ENCODE measurements at regions not wholly inside any gene's neighbourhood (a gene's known extent, or its start where the extent isn't known, plus 50 kb on each side); places are given as distances from the start of the nearest gene placed in this dataset.

DNA sequence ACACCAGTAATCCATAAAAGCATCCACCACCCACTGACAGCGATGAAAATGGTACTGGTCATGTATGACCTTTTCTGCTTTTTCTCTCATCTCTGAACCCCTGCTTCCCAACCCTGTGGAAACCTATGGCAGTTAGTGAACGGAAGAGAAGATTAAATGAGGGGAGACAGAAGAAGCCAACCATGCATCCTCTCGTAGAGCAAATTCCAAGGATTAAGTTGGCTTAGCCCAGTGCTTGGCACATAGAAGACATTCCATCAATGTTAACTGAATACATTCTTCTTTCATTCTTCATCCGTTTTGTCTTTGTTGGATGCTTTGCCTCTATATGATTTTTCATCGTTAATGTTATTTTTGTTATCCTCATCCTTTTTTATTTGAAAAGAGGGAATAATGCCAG is 339.7 kb upstream of the FLRT2 start:
- TF ChIP-seq, protein P1, sequence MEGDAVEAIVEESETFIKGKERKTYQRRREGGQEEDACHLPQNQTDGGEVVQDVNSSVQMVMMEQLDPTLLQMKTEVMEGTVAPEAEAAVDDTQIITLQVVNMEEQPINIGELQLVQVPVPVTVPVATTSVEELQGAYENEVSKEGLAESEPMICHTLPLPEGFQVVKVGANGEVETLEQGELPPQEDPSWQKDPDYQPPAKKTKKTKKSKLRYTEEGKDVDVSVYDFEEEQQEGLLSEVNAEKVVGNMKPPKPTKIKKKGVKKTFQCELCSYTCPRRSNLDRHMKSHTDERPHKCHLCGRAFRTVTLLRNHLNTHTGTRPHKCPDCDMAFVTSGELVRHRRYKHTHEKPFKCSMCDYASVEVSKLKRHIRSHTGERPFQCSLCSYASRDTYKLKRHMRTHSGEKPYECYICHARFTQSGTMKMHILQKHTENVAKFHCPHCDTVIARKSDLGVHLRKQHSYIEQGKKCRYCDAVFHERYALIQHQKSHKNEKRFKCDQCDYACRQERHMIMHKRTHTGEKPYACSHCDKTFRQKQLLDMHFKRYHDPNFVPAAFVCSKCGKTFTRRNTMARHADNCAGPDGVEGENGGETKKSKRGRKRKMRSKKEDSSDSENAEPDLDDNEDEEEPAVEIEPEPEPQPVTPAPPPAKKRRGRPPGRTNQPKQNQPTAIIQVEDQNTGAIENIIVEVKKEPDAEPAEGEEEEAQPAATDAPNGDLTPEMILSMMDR (IDR thresholded peaks at IDR 0.05; ENCODE audit: insufficient read depth, low read length), result no peak
- TF ChIP-seq POLR2AphosphoS5 (IDR thresholded peaks at IDR 0.05; ENCODE audit: low read depth), result no peak
- TF ChIP-seq, protein P2, sequence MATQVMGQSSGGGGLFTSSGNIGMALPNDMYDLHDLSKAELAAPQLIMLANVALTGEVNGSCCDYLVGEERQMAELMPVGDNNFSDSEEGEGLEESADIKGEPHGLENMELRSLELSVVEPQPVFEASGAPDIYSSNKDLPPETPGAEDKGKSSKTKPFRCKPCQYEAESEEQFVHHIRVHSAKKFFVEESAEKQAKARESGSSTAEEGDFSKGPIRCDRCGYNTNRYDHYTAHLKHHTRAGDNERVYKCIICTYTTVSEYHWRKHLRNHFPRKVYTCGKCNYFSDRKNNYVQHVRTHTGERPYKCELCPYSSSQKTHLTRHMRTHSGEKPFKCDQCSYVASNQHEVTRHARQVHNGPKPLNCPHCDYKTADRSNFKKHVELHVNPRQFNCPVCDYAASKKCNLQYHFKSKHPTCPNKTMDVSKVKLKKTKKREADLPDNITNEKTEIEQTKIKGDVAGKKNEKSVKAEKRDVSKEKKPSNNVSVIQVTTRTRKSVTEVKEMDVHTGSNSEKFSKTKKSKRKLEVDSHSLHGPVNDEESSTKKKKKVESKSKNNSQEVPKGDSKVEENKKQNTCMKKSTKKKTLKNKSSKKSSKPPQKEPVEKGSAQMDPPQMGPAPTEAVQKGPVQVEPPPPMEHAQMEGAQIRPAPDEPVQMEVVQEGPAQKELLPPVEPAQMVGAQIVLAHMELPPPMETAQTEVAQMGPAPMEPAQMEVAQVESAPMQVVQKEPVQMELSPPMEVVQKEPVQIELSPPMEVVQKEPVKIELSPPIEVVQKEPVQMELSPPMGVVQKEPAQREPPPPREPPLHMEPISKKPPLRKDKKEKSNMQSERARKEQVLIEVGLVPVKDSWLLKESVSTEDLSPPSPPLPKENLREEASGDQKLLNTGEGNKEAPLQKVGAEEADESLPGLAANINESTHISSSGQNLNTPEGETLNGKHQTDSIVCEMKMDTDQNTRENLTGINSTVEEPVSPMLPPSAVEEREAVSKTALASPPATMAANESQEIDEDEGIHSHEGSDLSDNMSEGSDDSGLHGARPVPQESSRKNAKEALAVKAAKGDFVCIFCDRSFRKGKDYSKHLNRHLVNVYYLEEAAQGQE (IDR thresholded peaks at IDR 0.05; ENCODE audit: insufficient replicate concordance, low read depth), result no peak
